Testis (tissue), 2 donors: ENCODE measurements at regions not wholly inside any gene's neighbourhood (a gene's known extent, or its start where the extent isn't known, plus 50 kb on each side); places are given as distances from the start of the nearest gene placed in this dataset.

ENCODE experiments used
- CTCF ChIP-seq, 3 experiments: fragments of 450-650 bp in 2 of 3; fragments of 200-600 bp in 1 of 3; sonication (generic) in 1 of 3; IDR thresholded peaks; one replicate each; pipeline ENCODE4 v1.5.1; 2016 to 2019; ENCODE audit warnings: antibody characterized with exemption in 3 of 3, mild to moderate bottlenecking in 2 of 3, moderate library complexity in 1 of 3
- POLR2A ChIP-seq: fragments of 450-650 bp; IDR thresholded peaks from one replicate; pipeline ENCODE4 v1.6.1; 2017; ENCODE audit warnings: antibody characterized with exemption, mild to moderate bottlenecking, moderate library complexity

GRCh38 chr13:66139701-66140100 is 1090.4 kb downstream of the PCDH9 start:
- no peak for TF ChIP-seq CTCF (IDR thresholded peaks at IDR 0.05)
- no peak for TF ChIP-seq POLR2A
